ENCODE measurements at regions not wholly inside any gene's neighbourhood (a gene's known extent, or its start where the extent isn't known, plus 50 kb on each side); places are given as distances from the start of the nearest gene placed in this dataset.
A peak's percentile ranks its signal among the peaks of the same experiment; 100 is the strongest.

GRCh38 chr5:8685704-8686103, 816.8 kb downstream of the MTRR start:
- H3K4me3 ChIP-seq, result no peak overlapping the region
- H3K9me3 ChIP-seq, result no peaks in the 10 kb centered on the region
- H3K36me3 ChIP-seq, result no peaks in the 10 kb centered on the region
- DNase-seq (no peak), ATAC-seq (no peak)
- no peaks in the 10 kb centered on the region for H3K4me1 ChIP-seq
- H3K27ac ChIP-seq, result no peak overlapping the region
- H3K27me3 ChIP-seq, result no peaks in the 10 kb centered on the region
- intact Hi-C loops (cut with DNase I), result no loop called here
- TF ChIP-seq, protein P1, sequence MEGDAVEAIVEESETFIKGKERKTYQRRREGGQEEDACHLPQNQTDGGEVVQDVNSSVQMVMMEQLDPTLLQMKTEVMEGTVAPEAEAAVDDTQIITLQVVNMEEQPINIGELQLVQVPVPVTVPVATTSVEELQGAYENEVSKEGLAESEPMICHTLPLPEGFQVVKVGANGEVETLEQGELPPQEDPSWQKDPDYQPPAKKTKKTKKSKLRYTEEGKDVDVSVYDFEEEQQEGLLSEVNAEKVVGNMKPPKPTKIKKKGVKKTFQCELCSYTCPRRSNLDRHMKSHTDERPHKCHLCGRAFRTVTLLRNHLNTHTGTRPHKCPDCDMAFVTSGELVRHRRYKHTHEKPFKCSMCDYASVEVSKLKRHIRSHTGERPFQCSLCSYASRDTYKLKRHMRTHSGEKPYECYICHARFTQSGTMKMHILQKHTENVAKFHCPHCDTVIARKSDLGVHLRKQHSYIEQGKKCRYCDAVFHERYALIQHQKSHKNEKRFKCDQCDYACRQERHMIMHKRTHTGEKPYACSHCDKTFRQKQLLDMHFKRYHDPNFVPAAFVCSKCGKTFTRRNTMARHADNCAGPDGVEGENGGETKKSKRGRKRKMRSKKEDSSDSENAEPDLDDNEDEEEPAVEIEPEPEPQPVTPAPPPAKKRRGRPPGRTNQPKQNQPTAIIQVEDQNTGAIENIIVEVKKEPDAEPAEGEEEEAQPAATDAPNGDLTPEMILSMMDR (IDR thresholded peaks at IDR 0.05), result no peak

DNA sequence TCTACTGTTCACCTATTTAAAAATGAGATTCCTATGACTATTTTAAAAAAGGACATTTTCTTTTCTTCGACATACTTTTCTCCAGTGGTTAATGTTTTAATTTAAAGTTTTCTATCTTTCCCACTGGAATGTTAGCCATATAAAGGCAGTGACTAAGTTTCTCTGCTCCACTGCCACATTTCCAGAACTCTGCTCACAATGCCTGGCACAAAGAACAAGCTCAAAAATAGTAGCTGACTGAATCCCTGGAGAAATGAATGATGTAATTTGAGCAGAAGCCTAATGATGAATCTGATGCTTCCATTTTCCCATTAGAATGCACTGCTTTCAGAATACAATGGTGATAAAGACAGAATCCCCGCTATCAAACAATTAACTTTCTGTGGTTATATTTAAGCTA, 817.8 kb downstream of the MTRR start:
- no peak overlapping the region for H3K4me3 ChIP-seq
- H3K36me3 ChIP-seq, result no peaks in the 10 kb centered on the region
- H3K27me3 ChIP-seq, result no peaks in the 10 kb centered on the region
- intact Hi-C loops (cut with DNase I), result no loop called here
- no peaks in the 10 kb centered on the region for H3K9me3 ChIP-seq
- H3K4me1 ChIP-seq, result no peaks in the 10 kb centered on the region
- TF ChIP-seq, protein P1 (IDR thresholded peaks at IDR 0.05), result no peak
- no peak for ATAC-seq
- H3K27ac ChIP-seq, result no peak overlapping the region
- DNase-seq, result no peak

DNA sequence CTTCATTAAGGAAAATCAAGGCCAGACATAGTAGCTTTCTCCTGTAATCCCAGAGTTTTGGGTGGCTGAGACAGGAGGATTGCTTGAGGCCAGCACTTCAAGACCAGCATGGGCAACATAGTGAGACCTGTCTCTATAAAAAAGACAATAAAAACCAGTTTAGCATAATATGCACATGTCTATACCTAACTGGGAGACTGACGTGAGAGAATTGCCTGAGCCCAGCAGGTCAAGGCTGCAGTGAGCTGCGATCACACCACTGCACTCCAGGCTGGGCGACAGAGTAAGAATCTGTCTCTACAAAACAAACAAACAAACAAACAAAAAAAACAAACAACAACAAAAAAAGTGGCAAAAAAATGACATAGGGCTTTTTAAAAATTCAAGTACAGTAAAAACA, 820.8 kb downstream of the MTRR start:
- no peak overlapping the region for H3K4me3 ChIP-seq

DNA sequence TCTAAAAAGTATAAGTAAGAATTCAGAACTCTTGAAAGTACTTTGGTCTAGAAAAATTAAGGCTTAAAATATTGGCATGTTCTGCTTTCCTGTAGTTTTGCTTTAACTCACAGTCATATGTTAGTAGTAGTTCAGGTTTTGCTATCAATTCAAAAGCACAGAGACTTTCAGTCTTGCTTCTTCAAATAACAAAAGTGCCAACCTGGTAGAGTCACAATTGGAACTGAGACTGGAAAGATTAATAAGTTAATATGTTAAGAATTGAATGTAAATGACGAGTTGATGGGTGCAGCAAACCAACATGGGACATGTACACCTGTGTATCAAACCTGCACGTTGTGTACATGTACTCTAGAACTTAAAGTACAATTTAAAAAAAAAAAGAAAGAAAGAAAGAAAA, 822.3 kb downstream of the MTRR start:
- no peak for DNase-seq

More for the DNA sequence above, 820.8 kb downstream of the MTRR start:
- Histone ChIP-seq H3K27me3 (no peaks in the 10 kb centered on the region), H3K4me1 (no peaks in the 10 kb centered on the region), H3K9me3 (no peaks in the 10 kb centered on the region), H3K36me3 (no peaks in the 10 kb centered on the region), H3K27ac (no peak overlapping the region)
- DNase-seq, result no peak
- intact Hi-C loops (cut with DNase I), result no loop called here
- no peak for ATAC-seq
- TF ChIP-seq, protein P1 (IDR thresholded peaks at IDR 0.05), result no peak

DNA sequence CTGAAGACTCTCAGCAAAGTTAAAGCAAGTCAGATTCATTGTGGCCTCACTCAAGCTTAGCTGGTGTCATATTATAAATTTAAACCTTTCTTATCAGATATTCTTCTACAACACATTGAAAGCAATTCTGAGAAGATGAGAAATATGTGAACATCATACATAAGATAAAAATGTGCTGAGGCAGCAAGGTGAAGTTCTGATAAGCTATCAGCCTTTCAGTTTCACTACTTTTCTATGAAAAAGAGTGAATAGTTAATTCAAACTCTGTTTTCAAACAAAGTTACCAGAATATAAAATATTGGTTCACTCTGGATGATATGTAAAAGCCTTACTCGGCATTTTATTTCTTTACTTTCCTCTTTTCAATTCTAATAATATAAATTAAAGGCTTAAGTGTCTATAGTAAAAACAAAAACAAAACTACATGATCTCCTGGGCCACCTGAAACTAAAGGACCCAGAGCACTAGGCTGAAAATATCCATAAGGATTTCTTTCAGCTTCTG, 824.4 kb downstream of the MTRR start:
- peak overlapping the region; percentile 30 for H3K27ac ChIP-seq
- H3K4me1 ChIP-seq, result no peaks in the 10 kb centered on the region
- TF ChIP-seq, protein P1 (IDR thresholded peaks at IDR 0.05), result no peak
- no peaks in the 10 kb centered on the region for H3K9me3 ChIP-seq
- H3K4me3 ChIP-seq, result no peak overlapping the region
- no peak for ATAC-seq
- intact Hi-C loops (cut with DNase I), result no loop called here
- DNase-seq, result no peak
- H3K36me3 ChIP-seq, result no peaks in the 10 kb centered on the region
- H3K27me3 ChIP-seq, result no peaks in the 10 kb centered on the region

More for the DNA sequence above, 822.3 kb downstream of the MTRR start:
- Histone ChIP-seq H3K27me3 (no peaks in the 10 kb centered on the region), H3K4me1 (no peaks in the 10 kb centered on the region), H3K36me3 (no peaks in the 10 kb centered on the region), H3K9me3 (no peaks in the 10 kb centered on the region), H3K27ac (no peak overlapping the region), H3K4me3 (no peak overlapping the region)
- intact Hi-C loops (cut with DNase I), result no loop called here
- ATAC-seq, result no peak
- TF ChIP-seq, protein P1 (IDR thresholded peaks at IDR 0.05), result no peak

DNA sequence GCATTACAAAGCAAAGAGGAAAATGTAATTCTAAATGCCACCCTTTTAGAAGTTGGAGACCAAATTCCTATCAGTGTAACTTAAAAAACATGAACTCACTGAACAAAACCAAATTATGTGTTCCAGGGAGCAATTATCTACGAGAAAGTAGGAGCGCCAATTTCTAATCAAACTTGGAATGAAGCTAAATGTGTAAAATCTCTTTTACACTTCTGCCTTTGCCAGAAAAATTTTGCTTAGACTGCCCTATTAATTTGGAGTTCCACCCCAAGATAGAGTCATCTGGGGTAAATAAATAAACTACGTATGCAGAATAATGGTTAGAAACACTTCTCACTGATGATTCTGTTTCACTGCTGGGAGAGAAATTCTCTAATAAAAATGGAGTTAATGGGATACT, 825.6 kb downstream of the MTRR start:
- DNase-seq (no peak), ATAC-seq (no peak)
- no peaks in the 10 kb centered on the region for H3K36me3 ChIP-seq
- no peak overlapping the region for H3K27ac ChIP-seq
- H3K27me3 ChIP-seq, result no peaks in the 10 kb centered on the region
- no peak overlapping the region for H3K4me3 ChIP-seq
- no peaks in the 10 kb centered on the region for H3K4me1 ChIP-seq
- no peaks in the 10 kb centered on the region for H3K9me3 ChIP-seq
- TF ChIP-seq, protein P1 (IDR thresholded peaks at IDR 0.05), result no peak
- intact Hi-C loops (cut with DNase I), result no loop called here
